Uterus (tissue), 3 donors: ENCODE measurements at regions not wholly inside any gene's neighbourhood (a gene's known extent, or its start where the extent isn't known, plus 50 kb on each side); places are given as distances from the start of the nearest gene placed in this dataset.

Source experiments
- DNase-seq, 2 donors: peaks; one replicate each; pipeline ENCODE4 v3.0.0-alpha.2; 2019 to 2020
- H3K27ac ChIP-seq, 2 donors: fragments of 200-600 bp; sonication (generic); 1 replicate in 1 of 2; 2 replicates in 1 of 2; pipeline ENCODE4 v1.5.1; 2016 to 2018
- H3K27me3 ChIP-seq, 2 donors: fragments of 200-600 bp; sonication (generic); one replicate each; pipeline ENCODE4 v1.5.1; 2018 to 2019; ENCODE audit warnings: control low read depth in 1 of 2
- H3K36me3 ChIP-seq, 2 donors: fragments of 200-600 bp; sonication (generic); one replicate each; pipeline ENCODE4 v1.5.1; 2019; ENCODE audit warnings: control low read depth in 1 of 2
- H3K4me1 ChIP-seq, 2 donors: fragments of 200-600 bp; sonication (generic); one replicate each; pipeline ENCODE4 v1.5.1; 2018 to 2019; ENCODE audit warnings: control low read depth in 1 of 2
- H3K4me3 ChIP-seq, 2 donors: fragments of 200-600 bp; sonication (generic); 1 replicate in 1 of 2; 2 replicates in 1 of 2; pipeline ENCODE4 v1.5.1; 2018 to 2019; ENCODE audit warnings: mild to moderate bottlenecking in 1 of 2
- H3K9me3 ChIP-seq, 2 donors: fragments of 200-600 bp; sonication (generic); one replicate each; pipeline ENCODE4 v1.5.1; 2019; ENCODE audit warnings: control low read depth in 1 of 2
- CTCF ChIP-seq, 4 experiments: fragments of 200-600 bp in 2 of 4; fragments of 450-650 bp in 2 of 4; sonication (generic) in 2 of 4; IDR thresholded peaks; one replicate each; pipeline ENCODE4 v1.5.1; 2016 to 2019; ENCODE audit warnings: antibody characterized with exemption in 4 of 4, mild to moderate bottlenecking in 2 of 4, moderate library complexity in 1 of 4
- POLR2A ChIP-seq, 2 donors: fragments of 450-650 bp; IDR thresholded peaks; one replicate each; pipeline ENCODE4 v1.6.1; 2016; ENCODE audit warnings: antibody characterized with exemption in 2 of 2, mild to moderate bottlenecking in 1 of 2, moderate library complexity in 1 of 2
- intact Hi-C: fragments of 100-400 bp; cut with DNase I; formaldehyde crosslinking; loops from one replicate; pipeline ENCODE4 v1.15.1; 2023; ENCODE audit warnings: low total_unique reads
- donor health status: DM: yes; HTN: yes; CAD: no.

- Histone ChIP-seq H3K9me3 (no peaks in the 10 kb centered on the region), H3K4me1 (no peaks in the 10 kb centered on the region), H3K36me3 (no peaks in the 10 kb centered on the region), H3K4me3 (no peak overlapping the region), H3K27me3 (no peaks in the 10 kb centered on the region), H3K27ac (no peak overlapping the region)
- intact Hi-C loops: no loop called here
- TF ChIP-seq POLR2A (IDR thresholded peaks at IDR 0.05) (no peak), CTCF (IDR thresholded peaks at IDR 0.05) (no peak)
- no peak for DNase-seq
These were observed 127.6 kb upstream of the HNMT start for GRCh38 chr2:137836671-137837070.

DNA sequence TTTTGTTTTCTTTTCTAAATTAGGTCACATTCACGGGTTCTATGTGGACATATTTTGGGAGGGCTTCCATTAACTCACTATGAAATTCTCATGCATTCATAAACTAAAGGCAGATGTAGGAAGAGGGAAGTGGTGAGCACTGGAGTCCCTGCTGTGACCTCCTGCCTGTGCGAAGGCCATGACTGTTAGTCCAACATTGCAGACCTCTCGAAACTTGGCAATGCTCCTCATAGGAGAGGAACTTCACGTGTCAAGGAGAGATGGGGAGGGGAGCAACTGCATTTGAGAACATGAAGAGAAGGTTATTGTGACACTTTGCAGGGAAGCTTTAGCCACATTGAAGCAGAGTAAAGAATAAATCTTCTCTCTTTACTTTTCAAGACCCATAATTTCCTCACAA lies 126.4 kb upstream of the HNMT start:
- no peak overlapping the region for H3K27ac ChIP-seq
- intact Hi-C loops: no loop called here
- no peaks in the 10 kb centered on the region for H3K4me1 ChIP-seq
- DNase-seq: no peak
- H3K4me3 ChIP-seq: no peak overlapping the region
- no peaks in the 10 kb centered on the region for H3K9me3 ChIP-seq
- H3K36me3 ChIP-seq: no peaks in the 10 kb centered on the region
- TF ChIP-seq CTCF (IDR thresholded peaks at IDR 0.05) (no peak), POLR2A (IDR thresholded peaks at IDR 0.05) (no peak)
- no peaks in the 10 kb centered on the region for H3K27me3 ChIP-seq

- no peak overlapping the region for H3K4me3 ChIP-seq
- no peaks in the 10 kb centered on the region for H3K36me3 ChIP-seq
- no peaks in the 10 kb centered on the region for H3K9me3 ChIP-seq
- TF ChIP-seq CTCF (IDR thresholded peaks at IDR 0.05) (peak; percentile 41 to 61 (median 52)), POLR2A (IDR thresholded peaks at IDR 0.05) (no peak)
- intact Hi-C loops: no loop called here
- H3K27me3 ChIP-seq: no peaks in the 10 kb centered on the region
- no peak overlapping the region for H3K27ac ChIP-seq
- H3K4me1 ChIP-seq: no peaks in the 10 kb centered on the region
- DNase-seq: no peak
These were observed 125.8 kb upstream of the HNMT start for GRCh38 chr2:137838255-137839092.

GRCh38 chr2:137842430-137842829 lies 121.8 kb upstream of the HNMT start:
- intact Hi-C loops: no loop called here
- no peaks in the 10 kb centered on the region for H3K27me3 ChIP-seq
- no peaks in the 10 kb centered on the region for H3K9me3 ChIP-seq
- DNase-seq: no peak
- no peak overlapping the region for H3K27ac ChIP-seq
- no peaks in the 10 kb centered on the region for H3K36me3 ChIP-seq
- TF ChIP-seq CTCF (IDR thresholded peaks at IDR 0.05) (no peak), POLR2A (IDR thresholded peaks at IDR 0.05) (no peak)
- H3K4me1 ChIP-seq: no peaks in the 10 kb centered on the region
- no peak overlapping the region for H3K4me3 ChIP-seq

GRCh38 chr2:137842952-137843351 lies 121.3 kb upstream of the HNMT start:
- Histone ChIP-seq H3K27ac (no peak overlapping the region), H3K9me3 (no peaks in the 10 kb centered on the region), H3K4me3 (no peak overlapping the region), H3K4me1 (no peaks in the 10 kb centered on the region), H3K36me3 (no peaks in the 10 kb centered on the region), H3K27me3 (no peaks in the 10 kb centered on the region)
- no peak for DNase-seq
- intact Hi-C loops: no loop called here
- TF ChIP-seq POLR2A (IDR thresholded peaks at IDR 0.05) (no peak), CTCF (IDR thresholded peaks at IDR 0.05) (no peak)
